ENCODE measurements at regions not wholly inside any gene's neighbourhood (a gene's known extent, or its start where the extent isn't known, plus 50 kb on each side); places are given as distances from the start of the nearest gene placed in this dataset.

DNA sequence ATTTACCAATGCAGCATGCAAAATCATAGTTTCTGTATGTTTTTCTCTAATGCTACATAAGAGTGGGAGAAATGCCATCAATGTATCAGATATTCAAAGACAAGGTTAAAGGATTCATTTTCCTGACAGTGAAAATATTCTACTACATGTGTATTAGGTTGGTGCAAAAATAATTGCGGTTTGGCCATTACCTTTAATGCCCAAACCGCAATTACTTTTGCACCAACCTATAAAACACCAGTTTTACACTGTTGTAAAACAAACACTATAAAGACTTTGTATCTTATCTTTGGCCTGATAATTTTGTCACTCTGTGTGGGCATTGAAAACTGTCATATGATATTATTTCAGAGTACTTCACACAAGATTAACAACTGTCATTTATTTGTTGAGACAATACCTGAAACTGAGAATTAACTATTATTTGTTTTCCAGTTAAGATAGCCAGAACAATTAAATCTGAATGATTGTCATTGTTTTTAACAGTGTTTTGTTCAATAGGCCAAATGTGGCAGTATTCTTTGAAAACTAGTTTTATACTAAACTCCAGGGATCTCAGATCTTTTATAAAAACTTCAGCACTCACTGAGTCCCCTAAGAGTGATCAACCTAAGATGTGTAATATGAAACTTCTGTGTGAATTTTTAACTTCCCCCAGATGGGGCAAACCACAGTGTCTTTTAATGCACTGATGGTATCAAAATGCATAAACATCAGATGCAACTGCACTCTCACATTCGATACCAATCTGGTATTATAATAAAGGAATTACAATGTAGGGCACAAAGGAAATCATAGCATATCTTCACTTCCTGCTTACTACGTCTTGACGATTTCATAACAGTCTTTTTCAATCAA is 53.8 kb upstream of the FBN2 start:
- H3K9me3 ChIP-seq (ENCODE audit: control insufficient read depth in 2 of 2, low read length in 2 of 2), result no peaks in the 10 kb centered on the region
- no peak overlapping the region for H3K9ac ChIP-seq (ENCODE audit: low read length in 2 of 2)
- H3K4me3 ChIP-seq (ENCODE audit: low read length in 2 of 2), result no peak overlapping the region
- no peak overlapping the region for H3K27ac ChIP-seq (ENCODE audit: low read length)
- H3K36me3 ChIP-seq (ENCODE audit: control insufficient read depth in 2 of 2, insufficient read depth in 2 of 2, low read length in 2 of 2), result no peaks in the 10 kb centered on the region
- no peaks in the 10 kb centered on the region for H3K4me1 ChIP-seq (ENCODE audit: control insufficient read depth, insufficient read depth, low read length)
- H3K27me3 ChIP-seq (ENCODE audit: control insufficient read depth in 1 of 2, insufficient read depth in 2 of 2, low read length in 2 of 2), result no peaks in the 10 kb centered on the region

DNA sequence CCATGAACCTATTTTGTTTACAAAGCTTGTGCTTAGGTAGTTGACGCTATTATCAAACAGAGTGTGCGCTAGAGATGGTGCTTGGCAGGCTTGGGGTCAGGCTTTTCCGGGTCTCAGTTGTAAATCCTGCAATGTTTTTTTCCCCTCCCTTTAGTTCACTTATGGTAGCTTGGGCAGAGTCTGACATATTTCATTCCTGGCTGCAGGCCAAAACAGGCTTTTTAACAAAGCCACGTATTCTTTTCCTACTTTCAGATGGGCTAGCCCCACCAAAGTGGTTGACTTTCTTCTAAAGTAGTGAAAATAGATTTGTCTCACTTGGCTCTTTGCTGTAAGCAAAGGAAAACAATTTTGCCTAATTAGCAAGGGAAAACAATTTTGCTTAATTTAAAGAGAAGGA is 58.0 kb upstream of the FBN2 start:
- no peak overlapping the region for H3K27ac ChIP-seq (ENCODE audit: low read length)
- H3K36me3 ChIP-seq (ENCODE audit: control insufficient read depth in 2 of 2, insufficient read depth in 2 of 2, low read length in 2 of 2), result no peaks in the 10 kb centered on the region
- no peak overlapping the region for H3K4me3 ChIP-seq (ENCODE audit: low read length in 2 of 2)
- H3K9ac ChIP-seq (ENCODE audit: low read length in 2 of 2), result no peak overlapping the region
- H3K27me3 ChIP-seq (ENCODE audit: control insufficient read depth in 1 of 2, insufficient read depth in 2 of 2, low read length in 2 of 2), result no peaks in the 10 kb centered on the region
- no peaks in the 10 kb centered on the region for H3K9me3 ChIP-seq (ENCODE audit: control insufficient read depth in 2 of 2, low read length in 2 of 2)
- H3K4me1 ChIP-seq (ENCODE audit: control insufficient read depth, insufficient read depth, low read length), result no peaks in the 10 kb centered on the region

DNA sequence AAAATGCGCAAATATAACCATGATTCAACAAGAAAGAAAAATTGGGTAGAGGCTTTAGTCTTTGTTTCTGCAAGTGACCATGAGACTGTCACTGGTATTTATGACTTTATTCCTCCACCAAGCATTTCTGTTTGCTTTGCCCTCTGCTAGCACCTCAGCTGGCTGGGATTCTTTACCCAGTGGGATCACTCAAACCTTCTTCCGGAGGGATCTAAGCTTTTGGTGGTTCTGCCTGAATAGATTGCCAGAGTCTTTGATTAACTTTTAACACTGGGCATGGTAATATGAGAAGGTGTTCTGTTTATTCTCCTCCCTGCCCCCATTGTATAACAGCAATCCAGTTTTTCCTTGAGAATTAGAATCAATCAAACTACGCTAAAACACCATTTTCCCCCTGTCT is 59.1 kb upstream of the FBN2 start:
- Histone ChIP-seq H3K9ac (ENCODE audit: low read length in 2 of 2) (no peak overlapping the region), H3K36me3 (ENCODE audit: control insufficient read depth in 2 of 2, insufficient read depth in 2 of 2, low read length in 2 of 2) (no peaks in the 10 kb centered on the region), H3K27ac (ENCODE audit: low read length) (no peak overlapping the region), H3K27me3 (ENCODE audit: control insufficient read depth in 1 of 2, insufficient read depth in 2 of 2, low read length in 2 of 2) (no peaks in the 10 kb centered on the region), H3K4me1 (ENCODE audit: control insufficient read depth, insufficient read depth, low read length) (no peaks in the 10 kb centered on the region), H3K9me3 (ENCODE audit: control insufficient read depth in 2 of 2, low read length in 2 of 2) (no peaks in the 10 kb centered on the region), H3K4me3 (ENCODE audit: low read length in 2 of 2) (no peak overlapping the region)

DNA sequence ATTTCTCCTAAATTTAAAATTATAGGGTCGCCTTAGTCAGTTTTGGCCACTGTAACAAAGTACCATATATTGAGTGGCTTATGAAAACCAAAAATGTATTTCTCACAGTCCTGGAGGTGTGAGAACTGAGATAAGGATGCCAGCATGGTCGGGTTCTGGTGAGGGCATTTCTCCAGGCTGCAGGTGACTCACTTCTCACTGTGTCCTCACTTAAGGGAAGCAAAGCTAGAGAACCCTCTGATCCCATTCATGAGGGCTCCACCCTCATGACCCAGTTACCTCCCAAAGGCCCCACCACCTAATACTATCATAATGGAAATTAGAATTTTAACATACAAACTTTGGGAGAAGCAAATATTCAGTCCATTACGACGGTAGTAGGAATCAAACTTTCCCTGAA is 75.1 kb upstream of the FBN2 start:
- H3K9ac ChIP-seq (ENCODE audit: low read length in 2 of 2), result no peak overlapping the region
- no peak overlapping the region for H3K4me3 ChIP-seq (ENCODE audit: low read length in 2 of 2)
- no peaks in the 10 kb centered on the region for H3K27me3 ChIP-seq (ENCODE audit: control insufficient read depth in 1 of 2, insufficient read depth in 2 of 2, low read length in 2 of 2)
- no peaks in the 10 kb centered on the region for H3K4me1 ChIP-seq (ENCODE audit: control insufficient read depth, insufficient read depth, low read length)
- H3K9me3 ChIP-seq (ENCODE audit: control insufficient read depth in 2 of 2, low read length in 2 of 2), result peaks cover 6 to 9% of the 10 kb centered on the region in 2 donors
- no peaks in the 10 kb centered on the region for H3K36me3 ChIP-seq (ENCODE audit: control insufficient read depth in 2 of 2, insufficient read depth in 2 of 2, low read length in 2 of 2)
- no peak overlapping the region for H3K27ac ChIP-seq (ENCODE audit: low read length)

DNA sequence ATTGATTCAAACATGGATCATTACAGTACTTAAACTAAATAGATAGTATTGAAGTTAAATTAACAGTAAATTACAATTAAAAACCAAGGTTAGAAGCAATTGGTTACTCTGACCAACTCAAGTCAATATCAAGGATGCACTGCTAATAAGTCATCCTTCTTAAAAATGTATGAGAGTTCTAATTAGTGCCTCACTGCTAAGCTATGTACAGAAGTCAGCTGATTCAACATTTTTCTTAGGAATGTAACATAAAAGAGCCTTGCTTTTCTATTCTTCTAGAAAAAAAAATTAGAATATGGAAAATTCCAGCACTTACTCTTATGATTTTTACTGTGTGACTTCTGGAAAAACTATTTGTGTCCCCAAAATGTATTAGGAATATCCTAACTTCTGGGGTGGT is 75.7 kb upstream of the FBN2 start:
- H3K27me3 ChIP-seq (ENCODE audit: control insufficient read depth in 1 of 2, insufficient read depth in 2 of 2, low read length in 2 of 2), result no peaks in the 10 kb centered on the region
- no peak overlapping the region for H3K9ac ChIP-seq (ENCODE audit: low read length in 2 of 2)
- H3K36me3 ChIP-seq (ENCODE audit: control insufficient read depth in 2 of 2, insufficient read depth in 2 of 2, low read length in 2 of 2), result no peaks in the 10 kb centered on the region
- peaks cover 2 to 3% of the 10 kb centered on the region in 2 donors for H3K9me3 ChIP-seq (ENCODE audit: control insufficient read depth in 2 of 2, low read length in 2 of 2)
- no peak overlapping the region for H3K4me3 ChIP-seq (ENCODE audit: low read length in 2 of 2)
- H3K4me1 ChIP-seq (ENCODE audit: control insufficient read depth, insufficient read depth, low read length), result no peaks in the 10 kb centered on the region
- no peak overlapping the region for H3K27ac ChIP-seq (ENCODE audit: low read length)

DNA sequence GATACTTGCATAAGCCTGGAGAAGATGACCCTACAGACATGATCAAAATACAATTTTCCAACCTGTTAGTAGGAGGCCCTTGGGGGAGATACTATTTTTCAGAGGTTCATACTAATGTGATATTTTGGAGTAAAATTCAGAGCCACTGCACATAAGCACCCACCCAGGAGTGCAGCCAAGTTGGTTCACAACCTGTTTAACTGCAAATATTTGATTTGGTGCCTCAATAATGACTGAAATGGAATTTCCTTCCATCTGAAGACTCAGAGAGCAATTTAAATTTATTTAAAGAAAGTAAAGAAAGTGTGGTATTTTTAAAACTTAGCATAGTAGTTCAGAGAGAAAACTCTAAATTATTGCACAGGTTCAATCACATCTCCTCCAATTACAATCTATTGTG is 77.5 kb upstream of the FBN2 start:
- H3K9ac ChIP-seq (ENCODE audit: low read length in 2 of 2), result no peak overlapping the region
- H3K36me3 ChIP-seq (ENCODE audit: control insufficient read depth in 2 of 2, insufficient read depth in 2 of 2, low read length in 2 of 2), result no peaks in the 10 kb centered on the region
- H3K9me3 ChIP-seq (ENCODE audit: control insufficient read depth in 2 of 2, low read length in 2 of 2), result no peaks in the 10 kb centered on the region
- no peak overlapping the region for H3K27ac ChIP-seq (ENCODE audit: low read length)
- H3K27me3 ChIP-seq (ENCODE audit: control insufficient read depth in 1 of 2, insufficient read depth in 2 of 2, low read length in 2 of 2), result no peaks in the 10 kb centered on the region
- H3K4me1 ChIP-seq (ENCODE audit: control insufficient read depth, insufficient read depth, low read length), result no peaks in the 10 kb centered on the region
- H3K4me3 ChIP-seq (ENCODE audit: low read length in 2 of 2), result no peak overlapping the region

DNA sequence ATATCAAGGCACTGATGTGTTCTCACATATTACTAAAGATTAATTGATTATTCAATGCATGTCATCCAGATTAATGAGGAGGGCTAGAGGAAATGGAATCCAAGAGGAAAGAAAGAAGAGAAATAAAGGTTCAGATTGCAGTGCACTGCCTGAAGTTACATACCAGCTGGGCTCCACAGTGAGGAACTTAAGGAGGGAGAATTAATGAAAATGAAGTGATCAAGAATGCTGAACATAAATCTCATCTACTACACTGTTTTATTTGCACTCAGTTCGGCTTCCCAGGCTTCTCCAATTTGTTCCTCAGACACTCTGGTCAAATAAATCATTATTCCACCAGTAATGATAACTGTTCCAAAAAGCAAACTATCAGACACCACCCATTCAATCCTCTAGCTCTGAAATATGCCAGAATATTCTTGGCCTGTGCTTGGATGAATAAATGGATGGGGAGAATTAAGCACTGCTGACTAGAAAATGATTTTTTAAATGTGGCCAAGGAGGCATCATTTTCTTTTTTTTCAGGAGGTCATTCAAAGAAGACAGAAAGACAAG is 88.6 kb upstream of the FBN2 start:
- Histone ChIP-seq H3K9me3 (ENCODE audit: control insufficient read depth in 2 of 2, low read length in 2 of 2) (no peaks in the 10 kb centered on the region), H3K9ac (ENCODE audit: low read length in 2 of 2) (no peak overlapping the region), H3K27me3 (ENCODE audit: control insufficient read depth in 1 of 2, insufficient read depth in 2 of 2, low read length in 2 of 2) (no peaks in the 10 kb centered on the region), H3K4me3 (ENCODE audit: low read length in 2 of 2) (no peak overlapping the region), H3K4me1 (ENCODE audit: control insufficient read depth, insufficient read depth, low read length) (no peaks in the 10 kb centered on the region), H3K27ac (ENCODE audit: low read length) (no peak overlapping the region), H3K36me3 (ENCODE audit: control insufficient read depth in 2 of 2, insufficient read depth in 2 of 2, low read length in 2 of 2) (no peaks in the 10 kb centered on the region)

DNA sequence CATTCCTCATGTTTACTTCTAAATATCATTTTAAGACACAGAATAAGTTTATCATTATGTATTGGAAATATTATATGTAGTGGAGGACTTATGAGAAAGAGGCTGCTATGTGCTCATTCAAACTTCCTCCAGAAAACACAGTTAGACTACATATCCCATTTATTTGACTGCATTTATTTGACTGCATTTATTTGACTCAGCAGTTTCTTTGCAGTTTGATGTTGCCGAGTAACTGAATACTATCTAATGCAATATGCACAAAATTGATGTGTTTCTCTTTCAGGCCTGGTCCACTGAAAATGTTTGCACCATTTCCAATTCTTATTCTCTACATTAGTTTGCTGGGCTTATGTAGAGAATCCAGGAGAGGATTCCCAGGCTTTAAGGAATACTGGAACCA is 89.9 kb upstream of the FBN2 start:
- no peak overlapping the region for H3K4me3 ChIP-seq (ENCODE audit: low read length in 2 of 2)
- no peak overlapping the region for H3K27ac ChIP-seq (ENCODE audit: low read length)
- H3K36me3 ChIP-seq (ENCODE audit: control insufficient read depth in 2 of 2, insufficient read depth in 2 of 2, low read length in 2 of 2), result no peaks in the 10 kb centered on the region
- no peaks in the 10 kb centered on the region for H3K4me1 ChIP-seq (ENCODE audit: control insufficient read depth, insufficient read depth, low read length)
- no peaks in the 10 kb centered on the region for H3K27me3 ChIP-seq (ENCODE audit: control insufficient read depth in 1 of 2, insufficient read depth in 2 of 2, low read length in 2 of 2)
- no peak overlapping the region for H3K9ac ChIP-seq (ENCODE audit: low read length in 2 of 2)
- no peaks in the 10 kb centered on the region for H3K9me3 ChIP-seq (ENCODE audit: control insufficient read depth in 2 of 2, low read length in 2 of 2)

DNA sequence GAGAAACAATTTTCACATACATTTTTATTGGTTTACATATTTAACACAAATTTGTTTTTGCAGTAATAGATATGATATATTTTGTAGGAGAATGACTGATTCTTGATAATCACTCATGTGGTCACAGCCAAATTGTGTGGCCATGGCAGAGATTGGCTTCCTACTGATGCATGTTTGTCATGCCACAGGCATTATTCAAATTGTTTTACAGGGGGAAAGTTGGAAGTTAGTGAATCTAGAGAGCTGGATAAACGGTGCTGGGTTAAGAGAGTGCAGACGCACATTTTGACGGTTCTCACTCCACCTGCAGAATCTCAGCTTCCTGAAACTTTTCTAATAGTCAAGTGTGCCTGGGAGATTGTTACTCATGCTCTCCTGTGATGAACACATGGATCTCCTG is 91.1 kb upstream of the FBN2 start:
- Histone ChIP-seq H3K4me1 (ENCODE audit: control insufficient read depth, insufficient read depth, low read length) (no peaks in the 10 kb centered on the region), H3K27ac (ENCODE audit: low read length) (no peak overlapping the region), H3K36me3 (ENCODE audit: control insufficient read depth in 2 of 2, insufficient read depth in 2 of 2, low read length in 2 of 2) (no peaks in the 10 kb centered on the region), H3K27me3 (ENCODE audit: control insufficient read depth in 1 of 2, insufficient read depth in 2 of 2, low read length in 2 of 2) (no peaks in the 10 kb centered on the region), H3K9me3 (ENCODE audit: control insufficient read depth in 2 of 2, low read length in 2 of 2) (no peaks in the 10 kb centered on the region), H3K9ac (ENCODE audit: low read length in 2 of 2) (no peak overlapping the region), H3K4me3 (ENCODE audit: low read length in 2 of 2) (no peak overlapping the region)

DNA sequence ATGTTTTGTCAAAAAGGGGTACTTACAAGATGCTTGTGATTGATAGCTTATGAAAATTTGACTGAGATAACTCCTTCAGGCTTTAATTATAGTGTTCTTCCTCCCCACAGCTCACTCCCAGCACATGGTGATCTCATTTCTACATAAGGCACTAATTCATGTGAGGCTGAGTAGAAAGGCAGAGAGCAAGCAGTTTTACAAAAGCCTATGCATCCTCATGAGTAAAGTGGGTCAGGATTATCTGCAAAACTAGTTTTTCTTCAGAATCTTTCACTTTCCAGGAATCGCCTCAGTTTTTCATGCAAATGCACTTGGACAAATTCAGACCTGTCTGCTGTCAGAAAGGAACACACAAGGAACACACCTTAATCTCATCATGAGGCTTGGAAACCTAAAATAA is 92.1 kb upstream of the FBN2 start:
- Histone ChIP-seq H3K36me3 (ENCODE audit: control insufficient read depth in 2 of 2, insufficient read depth in 2 of 2, low read length in 2 of 2) (no peaks in the 10 kb centered on the region), H3K9ac (ENCODE audit: low read length in 2 of 2) (no peak overlapping the region), H3K4me1 (ENCODE audit: control insufficient read depth, insufficient read depth, low read length) (no peaks in the 10 kb centered on the region), H3K9me3 (ENCODE audit: control insufficient read depth in 2 of 2, low read length in 2 of 2) (no peaks in the 10 kb centered on the region), H3K27ac (ENCODE audit: low read length) (no peak overlapping the region), H3K27me3 (ENCODE audit: control insufficient read depth in 1 of 2, insufficient read depth in 2 of 2, low read length in 2 of 2) (no peaks in the 10 kb centered on the region), H3K4me3 (ENCODE audit: low read length in 2 of 2) (no peak overlapping the region)

DNA sequence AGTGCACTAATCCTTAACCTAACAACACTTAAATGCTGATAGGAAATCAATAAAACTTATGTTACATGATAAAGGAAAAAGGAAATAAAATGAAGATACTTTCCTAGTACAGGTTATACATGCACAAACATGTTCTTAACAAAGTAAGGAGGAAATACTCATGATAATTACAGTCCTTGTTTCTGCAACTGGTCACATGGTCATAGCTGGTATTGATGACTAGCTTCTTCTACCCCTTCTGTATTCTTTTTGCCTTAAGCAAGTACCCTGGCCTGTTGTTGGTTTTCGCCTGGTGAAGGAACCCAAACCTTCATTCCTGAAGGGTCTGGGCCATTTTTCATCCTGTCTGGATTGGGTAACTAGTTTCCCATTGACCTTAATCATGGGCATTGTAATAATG is 93.7 kb upstream of the FBN2 start:
- Histone ChIP-seq H3K4me1 (ENCODE audit: control insufficient read depth, insufficient read depth, low read length) (no peaks in the 10 kb centered on the region), H3K27me3 (ENCODE audit: control insufficient read depth in 1 of 2, insufficient read depth in 2 of 2, low read length in 2 of 2) (no peaks in the 10 kb centered on the region), H3K9ac (ENCODE audit: low read length in 2 of 2) (no peak overlapping the region), H3K27ac (ENCODE audit: low read length) (no peak overlapping the region), H3K9me3 (ENCODE audit: control insufficient read depth in 2 of 2, low read length in 2 of 2) (no peaks in the 10 kb centered on the region), H3K36me3 (ENCODE audit: control insufficient read depth in 2 of 2, insufficient read depth in 2 of 2, low read length in 2 of 2) (no peaks in the 10 kb centered on the region), H3K4me3 (ENCODE audit: low read length in 2 of 2) (no peak overlapping the region)

Measured in stomach smooth muscle (tissue), 2 donors.